ENCODE measurements at regions not wholly inside any gene's neighbourhood (a gene's known extent, or its start where the extent isn't known, plus 50 kb on each side); places are given as distances from the start of the nearest gene placed in this dataset.

DNA sequence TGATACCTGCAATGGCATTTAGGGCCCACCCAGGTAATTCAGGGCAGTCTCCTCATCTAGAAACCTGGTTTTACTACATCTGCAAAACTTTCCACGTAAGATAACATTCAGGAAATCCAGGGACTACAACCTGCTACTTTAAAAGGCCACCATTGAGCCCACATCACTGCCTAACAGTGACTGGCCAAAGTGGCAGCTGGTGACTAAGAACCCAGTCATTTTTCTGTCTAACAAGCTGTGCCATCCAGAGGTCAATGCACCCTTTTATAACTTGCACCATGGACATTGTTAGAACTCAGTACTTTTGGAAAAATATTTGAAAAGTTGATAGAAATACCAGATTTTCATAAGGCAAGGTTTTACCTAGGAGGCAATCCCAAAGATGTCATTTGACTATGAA is 492.4 kb downstream of the OTOL1 start:
- H3K27me3 ChIP-seq (ENCODE audit: control insufficient read depth, insufficient read depth, low read length), result no peaks in the 10 kb centered on the region

DNA sequence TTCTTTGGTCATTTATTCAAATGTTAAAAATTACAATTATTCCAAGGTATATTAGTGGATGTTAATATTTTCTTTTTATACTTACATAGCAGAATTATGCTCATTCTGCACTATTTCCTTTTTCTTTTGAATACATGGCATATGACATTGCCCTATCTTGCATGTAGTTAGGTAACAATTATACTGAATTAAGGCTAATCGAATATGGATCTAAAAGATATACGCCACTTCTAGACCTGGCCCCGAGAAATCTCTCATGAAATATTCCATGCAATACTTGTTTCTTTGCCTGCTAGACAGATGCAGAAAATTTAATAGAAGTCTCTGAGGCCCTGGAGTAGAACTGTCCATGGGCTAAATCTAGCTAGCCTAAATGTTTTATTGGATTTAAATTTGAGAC is 493.4 kb downstream of the OTOL1 start:
- no peak for DNase-seq
- no peaks in the 10 kb centered on the region for H3K9me3 ChIP-seq (ENCODE audit: control insufficient read depth, low read depth, low read length)
- no peak overlapping the region for H3K4me3 ChIP-seq (ENCODE audit: low read length)
- H3K27me3 ChIP-seq (ENCODE audit: control insufficient read depth, insufficient read depth, low read length), result no peaks in the 10 kb centered on the region
- H3K27ac ChIP-seq (ENCODE audit: low read length), result no peak overlapping the region
- no peaks in the 10 kb centered on the region for H3K4me1 ChIP-seq (ENCODE audit: control insufficient read depth, insufficient read depth, low read length)
- H3K36me3 ChIP-seq (ENCODE audit: control insufficient read depth, insufficient read depth, low read length), result no peaks in the 10 kb centered on the region
- no CpG with 5 or more reads among the region's 3 CpGs for WGBS (ENCODE audit: insufficient coverage, low lambda C conversion rate)

More for the DNA sequence above, 492.4 kb downstream of the OTOL1 start:
- Histone ChIP-seq H3K27ac (ENCODE audit: low read length) (no peak overlapping the region), H3K4me1 (ENCODE audit: control insufficient read depth, insufficient read depth, low read length) (no peaks in the 10 kb centered on the region), H3K36me3 (ENCODE audit: control insufficient read depth, insufficient read depth, low read length) (no peaks in the 10 kb centered on the region), H3K4me3 (ENCODE audit: low read length) (no peak overlapping the region), H3K9me3 (ENCODE audit: control insufficient read depth, low read depth, low read length) (no peaks in the 10 kb centered on the region)
- no peak for DNase-seq
- no CpG with 5 or more reads among the region's 1 CpG for WGBS (ENCODE audit: insufficient coverage, low lambda C conversion rate)

DNA sequence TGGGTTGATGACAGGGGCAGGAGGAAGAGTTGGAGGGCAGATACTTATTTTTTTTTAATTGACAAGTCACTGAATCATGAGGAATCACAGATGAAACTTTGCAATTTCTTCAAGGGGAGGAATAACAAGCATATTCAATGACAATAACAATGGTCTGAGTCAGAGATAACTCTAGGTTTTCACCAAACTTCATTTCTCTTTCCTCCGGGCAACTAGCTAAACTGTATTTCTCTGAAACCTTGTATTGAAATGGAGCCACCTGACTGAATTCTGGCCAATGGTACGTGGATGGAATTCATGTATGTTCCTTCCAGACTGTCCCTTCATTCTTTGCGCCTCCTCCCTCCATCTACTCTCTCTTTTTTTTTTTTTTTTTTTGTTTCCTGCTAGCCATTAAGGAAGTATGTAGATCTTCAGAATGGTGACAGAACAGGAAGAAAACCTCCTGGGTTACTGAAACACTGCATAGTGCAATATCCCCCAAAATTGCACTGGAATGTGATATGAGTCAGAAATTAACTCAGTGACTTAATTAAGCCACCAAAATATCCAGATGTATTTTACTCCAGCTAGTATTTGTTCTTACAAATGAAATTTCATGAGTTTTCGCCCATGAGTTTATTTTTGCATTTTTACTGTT is 495.4 kb downstream of the OTOL1 start:
- 95% methylated on average over 4 of the region's 4 CpGs for whole genome bisulfite sequencing (ENCODE audit: insufficient coverage, low lambda C conversion rate)
- H3K4me3 ChIP-seq (ENCODE audit: low read length), result no peak overlapping the region
- no peaks in the 10 kb centered on the region for H3K36me3 ChIP-seq (ENCODE audit: control insufficient read depth, insufficient read depth, low read length)
- H3K9me3 ChIP-seq (ENCODE audit: control insufficient read depth, low read depth, low read length), result no peaks in the 10 kb centered on the region
- H3K27me3 ChIP-seq (ENCODE audit: control insufficient read depth, insufficient read depth, low read length), result no peaks in the 10 kb centered on the region
- no peaks in the 10 kb centered on the region for H3K4me1 ChIP-seq (ENCODE audit: control insufficient read depth, insufficient read depth, low read length)
- no peak for DNase-seq
- H3K27ac ChIP-seq (ENCODE audit: low read length), result no peak overlapping the region

DNA sequence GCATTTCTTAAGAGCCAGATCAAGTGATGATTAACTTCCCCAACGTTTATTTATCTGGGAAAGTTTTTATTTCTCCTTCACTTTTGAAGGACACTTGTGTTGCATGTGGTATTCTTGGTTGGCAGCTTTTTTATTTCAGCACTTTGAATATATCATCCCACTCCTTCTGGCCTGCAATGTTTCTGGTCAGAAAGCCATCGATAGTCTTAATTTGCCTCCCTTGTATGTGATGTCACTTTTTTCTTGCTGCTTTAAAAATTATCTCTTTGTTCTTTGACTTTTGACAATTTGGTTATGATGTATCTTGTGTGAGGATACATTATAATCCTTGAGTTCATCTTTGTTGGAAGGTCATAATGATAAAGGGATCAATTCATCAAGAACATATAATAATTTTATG is 503.2 kb downstream of the OTOL1 start:
- peaks cover 3% of the 10 kb centered on the region for H3K9me3 ChIP-seq (ENCODE audit: control insufficient read depth, low read depth, low read length)
- H3K27ac ChIP-seq (ENCODE audit: low read length), result no peak overlapping the region
- no peaks in the 10 kb centered on the region for H3K36me3 ChIP-seq (ENCODE audit: control insufficient read depth, insufficient read depth, low read length)
- no peaks in the 10 kb centered on the region for H3K4me1 ChIP-seq (ENCODE audit: control insufficient read depth, insufficient read depth, low read length)
- WGBS (ENCODE audit: insufficient coverage, low lambda C conversion rate), result 83% methylated on average over 1 of the region's 2 CpGs
- no peak for DNase-seq
- H3K27me3 ChIP-seq (ENCODE audit: control insufficient read depth, insufficient read depth, low read length), result no peaks in the 10 kb centered on the region
- H3K4me3 ChIP-seq (ENCODE audit: low read length), result no peak overlapping the region

DNA sequence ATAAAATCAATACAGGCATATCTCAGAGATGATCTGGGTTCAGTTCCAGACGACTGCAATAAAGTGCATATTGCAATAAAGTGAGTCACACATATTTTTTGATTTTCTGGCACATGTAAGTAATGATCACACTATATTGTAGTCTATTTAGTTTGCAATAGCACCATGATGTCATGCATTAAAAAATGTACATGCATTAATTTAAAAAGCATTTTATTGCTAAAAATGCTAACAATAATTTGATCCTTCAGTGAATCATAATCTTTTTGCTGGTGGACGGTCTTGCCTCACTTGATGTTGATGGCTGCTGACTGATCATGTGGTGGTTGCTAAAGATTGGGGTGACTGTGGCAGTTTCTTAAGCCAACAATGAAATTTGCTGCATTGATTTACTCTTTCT is 511.1 kb downstream of the OTOL1 start:
- no peak overlapping the region for H3K27ac ChIP-seq (ENCODE audit: low read length)
- H3K36me3 ChIP-seq (ENCODE audit: control insufficient read depth, insufficient read depth, low read length), result no peaks in the 10 kb centered on the region
- H3K4me1 ChIP-seq (ENCODE audit: control insufficient read depth, insufficient read depth, low read length), result no peaks in the 10 kb centered on the region
- WGBS (ENCODE audit: insufficient coverage, low lambda C conversion rate), result no CpG with 5 or more reads among the region's 2 CpGs
- H3K4me3 ChIP-seq (ENCODE audit: low read length), result no peak overlapping the region
- H3K9me3 ChIP-seq (ENCODE audit: control insufficient read depth, low read depth, low read length), result no peaks in the 10 kb centered on the region
- no peaks in the 10 kb centered on the region for H3K27me3 ChIP-seq (ENCODE audit: control insufficient read depth, insufficient read depth, low read length)
- no peak for DNase-seq

DNA sequence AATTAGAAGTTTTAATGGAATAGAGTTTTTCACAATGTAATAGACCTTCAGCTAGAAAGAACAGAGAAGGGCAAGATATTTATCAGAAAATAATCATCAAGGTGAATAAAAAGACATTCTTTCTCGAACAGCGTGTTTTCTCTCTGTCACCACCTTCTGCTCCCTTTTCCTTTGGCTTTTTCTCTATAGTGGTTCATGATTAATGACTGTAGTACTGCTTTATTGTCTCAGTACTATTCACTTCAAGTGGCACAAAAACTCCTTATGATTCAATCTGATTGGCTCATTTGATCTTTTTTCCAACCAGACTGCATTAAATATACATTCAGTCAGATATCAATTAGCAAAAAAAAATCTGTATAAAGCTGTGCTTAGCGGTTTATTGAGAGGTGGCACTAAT is 516.0 kb downstream of the OTOL1 start:
- H3K9me3 ChIP-seq (ENCODE audit: control insufficient read depth, low read depth, low read length), result no peaks in the 10 kb centered on the region
- H3K4me3 ChIP-seq (ENCODE audit: low read length), result no peak overlapping the region
- no peaks in the 10 kb centered on the region for H3K27me3 ChIP-seq (ENCODE audit: control insufficient read depth, insufficient read depth, low read length)
- DNase-seq, result no peak
- no peaks in the 10 kb centered on the region for H3K36me3 ChIP-seq (ENCODE audit: control insufficient read depth, insufficient read depth, low read length)
- 90% methylated on average over 3 of the region's 3 CpGs for WGBS (ENCODE audit: insufficient coverage, low lambda C conversion rate)
- no peaks in the 10 kb centered on the region for H3K4me1 ChIP-seq (ENCODE audit: control insufficient read depth, insufficient read depth, low read length)
- H3K27ac ChIP-seq (ENCODE audit: low read length), result no peak overlapping the region

DNA sequence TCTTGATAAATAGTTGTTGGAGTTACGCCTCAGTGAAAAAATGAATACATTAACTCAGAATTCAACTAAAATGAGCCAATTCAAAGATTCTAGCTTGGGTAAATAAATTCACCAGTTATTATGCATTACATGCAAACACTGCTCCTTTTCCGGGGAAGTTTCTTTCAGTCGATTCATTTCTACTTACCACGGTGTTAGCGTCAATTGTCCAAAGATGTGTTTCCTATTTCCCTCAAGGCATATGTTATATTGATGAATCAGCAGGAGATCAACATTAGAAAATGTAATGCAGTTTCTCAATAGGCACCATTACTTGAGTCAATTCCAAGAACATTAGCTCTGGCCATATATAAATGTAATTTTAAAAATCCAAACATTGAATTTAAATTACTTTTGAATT is 517.7 kb downstream of the OTOL1 start:
- Histone ChIP-seq H3K4me3 (ENCODE audit: low read length) (no peak overlapping the region), H3K27ac (ENCODE audit: low read length) (no peak overlapping the region), H3K4me1 (ENCODE audit: control insufficient read depth, insufficient read depth, low read length) (no peaks in the 10 kb centered on the region), H3K36me3 (ENCODE audit: control insufficient read depth, insufficient read depth, low read length) (no peaks in the 10 kb centered on the region), H3K9me3 (ENCODE audit: control insufficient read depth, low read depth, low read length) (no peaks in the 10 kb centered on the region), H3K27me3 (ENCODE audit: control insufficient read depth, insufficient read depth, low read length) (no peaks in the 10 kb centered on the region)
- DNase-seq, result no peak
- WGBS (ENCODE audit: insufficient coverage, low lambda C conversion rate), result no CpG with 5 or more reads among the region's 5 CpGs

DNA sequence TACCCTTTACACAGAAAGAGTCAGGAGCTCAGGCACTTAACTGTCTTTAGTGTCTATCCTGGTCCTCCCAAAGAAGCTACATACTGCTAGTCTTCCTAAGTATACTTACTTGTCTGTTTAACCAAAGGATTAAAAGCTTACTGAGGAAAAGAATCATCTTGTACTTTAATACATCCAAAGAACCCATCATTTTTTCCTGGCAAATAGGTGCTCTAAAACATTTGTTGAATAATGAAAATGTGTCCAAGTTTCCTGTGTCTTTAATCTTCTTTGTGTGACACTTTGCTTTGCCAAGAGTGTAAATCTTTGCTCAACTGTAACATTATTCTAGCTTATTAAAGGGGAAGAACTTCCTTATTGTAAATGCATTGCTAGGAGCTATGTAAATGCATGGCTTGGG is 519.2 kb downstream of the OTOL1 start:
- no peaks in the 10 kb centered on the region for H3K4me1 ChIP-seq (ENCODE audit: control insufficient read depth, insufficient read depth, low read length)
- H3K27me3 ChIP-seq (ENCODE audit: control insufficient read depth, insufficient read depth, low read length), result no peaks in the 10 kb centered on the region

DNA sequence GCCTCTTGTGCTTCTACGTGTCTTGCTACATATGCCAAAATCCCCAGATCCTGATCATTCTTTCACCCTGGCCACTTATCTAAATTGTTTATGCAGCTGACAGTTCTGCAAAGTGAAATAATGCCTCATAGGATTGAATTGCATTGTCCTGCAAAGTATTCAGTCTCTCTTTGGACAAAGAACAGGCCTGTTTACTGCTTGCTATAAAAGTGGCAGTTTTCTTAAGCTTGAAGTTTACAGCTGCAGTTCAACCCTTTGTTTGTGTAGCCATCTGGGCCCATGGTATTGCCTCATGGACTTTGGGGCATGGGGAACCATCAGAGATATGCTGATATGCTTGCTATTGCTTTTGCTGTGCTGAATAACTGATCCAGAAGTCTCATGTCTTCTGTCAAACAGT is 523.2 kb downstream of the OTOL1 start:
- no CpG with 5 or more reads among the region's 1 CpG for WGBS (ENCODE audit: insufficient coverage, low lambda C conversion rate)
- peak in 1 of 2 donors; percentile 21 for DNase-seq

More for the DNA sequence above, 519.2 kb downstream of the OTOL1 start:
- H3K36me3 ChIP-seq (ENCODE audit: control insufficient read depth, insufficient read depth, low read length), result no peaks in the 10 kb centered on the region
- no peak overlapping the region for H3K4me3 ChIP-seq (ENCODE audit: low read length)
- H3K27ac ChIP-seq (ENCODE audit: low read length), result no peak overlapping the region
- H3K9me3 ChIP-seq (ENCODE audit: control insufficient read depth, low read depth, low read length), result no peaks in the 10 kb centered on the region
- no peak for DNase-seq

DNA sequence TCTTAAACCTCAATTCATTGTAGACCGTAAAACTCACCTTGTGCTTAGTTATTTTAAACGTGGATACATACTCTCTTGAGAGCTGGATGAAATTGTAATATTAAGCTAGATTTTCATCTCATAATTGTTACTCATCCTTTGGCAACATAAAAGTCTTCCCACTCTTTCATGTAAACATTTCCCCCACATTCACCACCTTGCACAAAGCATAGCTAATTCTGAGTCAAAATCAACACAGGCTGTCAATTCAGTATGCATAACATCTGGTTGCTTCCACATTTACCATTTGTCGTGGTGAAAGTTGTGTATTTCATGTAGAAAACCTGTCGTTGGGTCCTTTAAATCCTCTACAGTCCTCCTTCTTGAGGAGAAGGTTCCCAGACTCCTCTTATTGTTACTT is 524.6 kb downstream of the OTOL1 start:
- Histone ChIP-seq H3K36me3 (ENCODE audit: control insufficient read depth, insufficient read depth, low read length) (no peaks in the 10 kb centered on the region), H3K4me1 (ENCODE audit: control insufficient read depth, insufficient read depth, low read length) (no peaks in the 10 kb centered on the region), H3K27me3 (ENCODE audit: control insufficient read depth, insufficient read depth, low read length) (no peaks in the 10 kb centered on the region), H3K27ac (ENCODE audit: low read length) (no peak overlapping the region), H3K9me3 (ENCODE audit: control insufficient read depth, low read depth, low read length) (no peaks in the 10 kb centered on the region), H3K4me3 (ENCODE audit: low read length) (no peak overlapping the region)
- DNase-seq, result no peak
- WGBS (ENCODE audit: insufficient coverage, low lambda C conversion rate), result no CpG with 5 or more reads among the region's 4 CpGs

More for the DNA sequence above, 523.2 kb downstream of the OTOL1 start:
- Histone ChIP-seq H3K4me3 (ENCODE audit: low read length) (no peak overlapping the region), H3K36me3 (ENCODE audit: control insufficient read depth, insufficient read depth, low read length) (no peaks in the 10 kb centered on the region), H3K27me3 (ENCODE audit: control insufficient read depth, insufficient read depth, low read length) (no peaks in the 10 kb centered on the region), H3K27ac (ENCODE audit: low read length) (no peak overlapping the region), H3K9me3 (ENCODE audit: control insufficient read depth, low read depth, low read length) (no peaks in the 10 kb centered on the region), H3K4me1 (ENCODE audit: control insufficient read depth, insufficient read depth, low read length) (no peaks in the 10 kb centered on the region)

DNA sequence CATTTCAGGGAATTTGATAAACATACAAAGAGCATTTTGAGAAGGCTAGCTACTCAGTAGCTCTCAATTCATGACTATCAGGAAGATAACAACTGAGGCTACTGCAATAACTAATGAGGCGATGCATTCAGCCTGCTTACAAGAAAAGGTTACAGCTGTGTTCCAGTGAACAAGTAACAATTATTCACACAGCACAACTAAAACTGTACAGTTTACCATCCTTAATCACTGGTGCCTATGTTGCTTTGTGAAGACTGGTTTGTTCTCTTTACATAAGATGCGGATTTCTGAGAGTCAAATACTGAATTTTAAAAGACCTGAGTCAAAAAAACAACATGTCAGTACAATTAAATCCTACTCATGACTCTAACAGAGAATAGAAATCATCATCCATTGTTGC is 526.3 kb downstream of the OTOL1 start:
- no peak overlapping the region for H3K27ac ChIP-seq (ENCODE audit: low read length)
- no peaks in the 10 kb centered on the region for H3K27me3 ChIP-seq (ENCODE audit: control insufficient read depth, insufficient read depth, low read length)
- no peaks in the 10 kb centered on the region for H3K4me1 ChIP-seq (ENCODE audit: control insufficient read depth, insufficient read depth, low read length)
- H3K9me3 ChIP-seq (ENCODE audit: control insufficient read depth, low read depth, low read length), result no peaks in the 10 kb centered on the region
- DNase-seq, result no peak
- H3K4me3 ChIP-seq (ENCODE audit: low read length), result no peak overlapping the region
- 89% methylated on average over 1 of the region's 2 CpGs for whole genome bisulfite sequencing (ENCODE audit: insufficient coverage, low lambda C conversion rate)
- no peaks in the 10 kb centered on the region for H3K36me3 ChIP-seq (ENCODE audit: control insufficient read depth, insufficient read depth, low read length)
